GM10266 (cell line): ENCODE measurements at regions not wholly inside any gene's neighbourhood (a gene's known extent, or its start where the extent isn't known, plus 50 kb on each side); places are given as distances from the start of the nearest gene placed in this dataset.

Experiments used
- DNase-seq: peaks from one replicate; pipeline ENCODE4 v3.0.0; 2012; ENCODE audit errors: extremely low spot score
- CTCF ChIP-seq: IDR thresholded peaks from 2 replicates; pipeline ENCODE4 v1.5.1; 2012; ENCODE audit warnings: mild to moderate bottlenecking, low read depth; ENCODE audit not compliant: control insufficient read depth, insufficient read depth; ENCODE audit errors: missing control alignments

- no peak for DNase-seq
- no peak for TF ChIP-seq CTCF
Measured at GRCh38 chr2:147567136-147567535, 277.7 kb upstream of the ACVR2A start.

- DNase-seq, result no peak
- TF ChIP-seq CTCF, result no peak
Measured at GRCh38 chr2:147560810-147561535, 283.9 kb upstream of the ACVR2A start.

GRCh38 chr2:147559070-147559725, 285.6 kb upstream of the ACVR2A start:
- TF ChIP-seq CTCF, result no peak
- no peak for DNase-seq

GRCh38 chr2:147558620-147559019, 286.2 kb upstream of the ACVR2A start:
- DNase-seq, result no peak
- no peak for TF ChIP-seq CTCF

GRCh38 chr2:147554521-147555107, 290.2 kb upstream of the ACVR2A start:
- DNase-seq, result no peak
- TF ChIP-seq CTCF, result no peak

GRCh38 chr2:147553775-147554271, 291.0 kb upstream of the ACVR2A start:
- DNase-seq, result no peak

More at GRCh38 chr2:147553775-147554271, 291.0 kb upstream of the ACVR2A start:
- TF ChIP-seq CTCF, result no peak
